ENCODE measurements at regions not wholly inside any gene's neighbourhood (a gene's known extent, or its start where the extent isn't known, plus 50 kb on each side); places are given as distances from the start of the nearest gene placed in this dataset.

- TF ChIP-seq EZH2 (IDR thresholded peaks at IDR 0.05; ENCODE audit: insufficient read depth, low read length): no peak
- TF ChIP-seq CTCF (IDR thresholded peaks at IDR 0.05; ENCODE audit: insufficient read depth, low read depth, low read length): peak; percentile 29
Measured at GRCh38 chr18:8507361-8507760, 101.9 kb upstream of the RAB12 start.
